DMS79 treated with DMSO at 0.1 percent for 48 hours (cell line): ENCODE measurements at regions not wholly inside any gene's neighbourhood (a gene's known extent, or its start where the extent isn't known, plus 50 kb on each side); places are given as distances from the start of the nearest gene placed in this dataset.
"Not testable (repeated sequence)": the region's sequence is repeated elsewhere in the genome, so short reads cannot be mapped to it uniquely, and the experiment has no call there.

ENCODE experiments used
- DNase-seq: peaks from one replicate; lab custom pipeline; 2025; lab: John Stamatoyannopoulos, UW

GRCh38 chrX:120753413-120754251 is 122.0 kb downstream of the CT47B1 start:
- DNase-seq = no peak

- no peak for DNase-seq
These were observed 122.7 kb upstream of the C1GALT1C1 start for GRCh38 chrX:120752431-120753082.

GRCh38 chrX:120751683-120752082 is 121.8 kb upstream of the C1GALT1C1 start:
- no peak for DNase-seq

- DNase-seq = no peak
These were observed 120.5 kb upstream of the C1GALT1C1 start for GRCh38 chrX:120750381-120750780.

GRCh38 chrX:120749141-120749846 is 119.4 kb upstream of the C1GALT1C1 start:
- DNase-seq = no peak

GRCh38 chrX:120746153-120746552 is 116.3 kb upstream of the C1GALT1C1 start:
- DNase-seq = no peak

- DNase-seq = no peak
These were observed 113.3 kb upstream of the C1GALT1C1 start for GRCh38 chrX:120742946-120743665.

- no peak for DNase-seq
These were observed 111.6 kb upstream of the C1GALT1C1 start for GRCh38 chrX:120741452-120741851.

- DNase-seq = no peak
These were observed 110.2 kb upstream of the C1GALT1C1 start for GRCh38 chrX:120740072-120740471.

GRCh38 chrX:120739300-120739699 is 109.4 kb upstream of the C1GALT1C1 start:
- no peak for DNase-seq

- no peak for DNase-seq
These were observed 107.1 kb upstream of the C1GALT1C1 start for GRCh38 chrX:120736989-120737388.

GRCh38 chrX:120735966-120736365 is 106.1 kb upstream of the C1GALT1C1 start:
- no peak for DNase-seq

- DNase-seq = no peak
These were observed 103.0 kb upstream of the C1GALT1C1 start for GRCh38 chrX:120732879-120733278.

GRCh38 chrX:120732461-120732860 is 102.6 kb upstream of the C1GALT1C1 start:
- DNase-seq = no peak

GRCh38 chrX:120731386-120731785 is 101.5 kb upstream of the C1GALT1C1 start:
- no peak for DNase-seq

GRCh38 chrX:120729506-120730255 is 99.8 kb upstream of the C1GALT1C1 start:
- not testable (repeated sequence) for DNase-seq

GRCh38 chrX:120727911-120728310 is 98.1 kb upstream of the C1GALT1C1 start:
- DNase-seq = no peak

GRCh38 chrX:120727452-120727851 is 97.6 kb upstream of the C1GALT1C1 start:
- no peak for DNase-seq

- no peak for DNase-seq
These were observed 96.4 kb upstream of the C1GALT1C1 start for GRCh38 chrX:120726294-120726693.

- no peak for DNase-seq
These were observed 96.0 kb upstream of the C1GALT1C1 start for GRCh38 chrX:120725874-120726273.

- no peak for DNase-seq
These were observed 89.8 kb upstream of the C1GALT1C1 start for GRCh38 chrX:120719622-120720021.
